ENCODE measurements at regions not wholly inside any gene's neighbourhood (a gene's known extent, or its start where the extent isn't known, plus 50 kb on each side); places are given as distances from the start of the nearest gene placed in this dataset.

- TF ChIP-seq REST (IDR thresholded peaks at IDR 0.05; ENCODE audit: unreplicated experiment): no peak
- no peak for TF ChIP-seq EZH2 (IDR thresholded peaks at IDR 0.05; ENCODE audit: low read depth, unreplicated experiment)
- no peak for TF ChIP-seq POLR2AphosphoS5 (IDR thresholded peaks at IDR 0.05; ENCODE audit: low read depth)
- no peak for TF ChIP-seq ZNF331 (CRISPR knock-in tag; IDR thresholded peaks at IDR 0.05; ENCODE audit: low read depth)
Observed at GRCh38 chr21:27293239-27293638, 326.4 kb upstream of the ADAMTS5 start (continued).

GRCh38 chr21:27292783-27293182 lies 325.9 kb upstream of the ADAMTS5 start:
- Histone ChIP-seq H3K27ac (ENCODE audit: low read depth) (no peak overlapping the region), H3K9me2 (ENCODE audit: insufficient read depth) (peaks cover 13% of the 10 kb centered on the region; the same call in 1 of the 2 replicates), H2AFZ (no peak overlapping the region), H3K4me1 (ENCODE audit: insufficient read depth) (no peaks in the 10 kb centered on the region), H3K27me3 (ENCODE audit: insufficient read depth) (no peaks in the 10 kb centered on the region), H3K36me3 (ENCODE audit: insufficient read depth) (no peaks in the 10 kb centered on the region; the same call in 1 of the 2 replicates), H3K79me2 (replicated peaks; ENCODE audit: insufficient read depth) (no peaks in the 10 kb centered on the region), H3K4me3 (no peak overlapping the region), H3F3A (replicated peaks; ENCODE audit: low read depth) (no peaks in the 10 kb centered on the region), H4K20me1 (replicated peaks; ENCODE audit: insufficient read depth) (no peaks in the 10 kb centered on the region), H3K4me2 (no peak overlapping the region)
- H3K36me3 Mint-ChIP-seq (ENCODE audit: low read depth): peaks cover 8% of the 10 kb centered on the region; the same call in 2 of the 3 replicates
- H3K4me1 Mint-ChIP-seq: no peaks in the 10 kb centered on the region
- DNase-seq (ENCODE audit: low spot score) (no peak), ATAC-seq (no peak)
- peaks cover 11% of the 10 kb centered on the region for H3K9me3 Mint-ChIP-seq
- no peak for TF ChIP-seq POLR2AphosphoS5 (IDR thresholded peaks at IDR 0.05; ENCODE audit: low read depth)
- TF ChIP-seq NANOG (IDR thresholded peaks at IDR 0.05; ENCODE audit: borderline replicate concordance): no peak
- no peak for TF ChIP-seq EZH2phosphoT487 (IDR thresholded peaks at IDR 0.05; ENCODE audit: unreplicated experiment)
- TF ChIP-seq ZNF331 (CRISPR knock-in tag; IDR thresholded peaks at IDR 0.05; ENCODE audit: low read depth): no peak
- H3K27ac Mint-ChIP-seq: no peak overlapping the region
- H3K27me3 Mint-ChIP-seq (ENCODE audit: insufficient read depth, low read depth, poor library complexity): peaks cover 1% of the 10 kb centered on the region
- H3K4me3 Mint-ChIP-seq: no peak overlapping the region

GRCh38 chr21:27292229-27292628 lies 325.3 kb upstream of the ADAMTS5 start:
- Mint-ChIP-seq H3K27ac (no peak overlapping the region), H3K4me3 (no peak overlapping the region), H3K4me1 (no peaks in the 10 kb centered on the region)
- TF ChIP-seq CTCF (conservative IDR thresholded peaks at IDR 0.05; ENCODE audit: low read depth in 2 of 2) (no peak), ZNF114 (CRISPR knock-in tag; IDR thresholded peaks at IDR 0.05) (no peak), REST (IDR thresholded peaks at IDR 0.05; ENCODE audit: unreplicated experiment) (no peak), CREB1 (CRISPR knock-in tag; IDR thresholded peaks at IDR 0.05; ENCODE audit: low read depth) (no peak), EZH2phosphoT487 (IDR thresholded peaks at IDR 0.05; ENCODE audit: unreplicated experiment) (no peak), ETS1 (IDR thresholded peaks at IDR 0.05) (no peak), POLR2AphosphoS5 (IDR thresholded peaks at IDR 0.05; ENCODE audit: low read depth) (no peak), NANOG (IDR thresholded peaks at IDR 0.05; ENCODE audit: borderline replicate concordance) (no peak), EZH2 (IDR thresholded peaks at IDR 0.05; ENCODE audit: low read depth, unreplicated experiment) (no peak)

More at GRCh38 chr21:27292229-27292628, 325.3 kb upstream of the ADAMTS5 start:
- Histone ChIP-seq H3K4me2 (no peak overlapping the region), H3K27me3 (ENCODE audit: insufficient read depth) (no peaks in the 10 kb centered on the region), H3K79me2 (replicated peaks; ENCODE audit: insufficient read depth) (no peaks in the 10 kb centered on the region), H3K9me2 (ENCODE audit: insufficient read depth) (peaks cover 13% of the 10 kb centered on the region; the same call in 1 of the 2 replicates), H3K4me3 (no peak overlapping the region), H3K4me1 (ENCODE audit: insufficient read depth) (no peaks in the 10 kb centered on the region), H4K20me1 (replicated peaks; ENCODE audit: insufficient read depth) (no peaks in the 10 kb centered on the region), H3F3A (replicated peaks; ENCODE audit: low read depth) (no peaks in the 10 kb centered on the region), H3K36me3 (ENCODE audit: insufficient read depth) (no peaks in the 10 kb centered on the region; the same call in 1 of the 2 replicates), H2AFZ (peak overlapping the region; percentile 49; the same call in 1 of the 2 replicates), H3K27ac (ENCODE audit: low read depth) (no peak overlapping the region)
- DNase-seq (ENCODE audit: low spot score) (no peak), ATAC-seq (no peak)
- peaks cover 9% of the 10 kb centered on the region; the same call in 2 of the 3 replicates for H3K36me3 Mint-ChIP-seq (ENCODE audit: low read depth)
- peaks cover 16% of the 10 kb centered on the region for H3K9me3 Mint-ChIP-seq
- H3K27me3 Mint-ChIP-seq (ENCODE audit: insufficient read depth, low read depth, poor library complexity): peaks cover 1% of the 10 kb centered on the region

Measured in GM23338 (cell line).